Activated CD8-positive, alpha-beta T cell treated with anti-CD3 and anti-CD28 coated beads, Interleukin-2, amount 10 ng/mL, durations not matched to agents 7 days and 5 days (primary cell): ENCODE measurements at regions not wholly inside any gene's neighbourhood (a gene's known extent, or its start where the extent isn't known, plus 50 kb on each side); places are given as distances from the start of the nearest gene placed in this dataset.
"Not testable (repeated sequence)": the region's sequence is repeated elsewhere in the genome, so short reads cannot be mapped to it uniquely, and the experiment has no call there.

Experiments
- ATAC-seq: fragments of 150-1000 bp; cut with Tn5 transposase; one replicate; pipeline ENCODE4 v1.10.0; 2021; ENCODE audit warnings: moderate library complexity
- CTCF ChIA-PET: fragments of 350-600 bp; sonication (Branson Sonifier 250); formaldehyde crosslinking; loops from one replicate; lab custom pipeline; 2021; ENCODE audit warnings: antibody characterized with exemption; lab: Charles Lee
- POLR2A ChIA-PET: fragments of 350-600 bp; sonication (Branson Sonifier 250); formaldehyde crosslinking; loops from one replicate; lab custom pipeline; 2021; ENCODE audit warnings: antibody characterized with exemption; lab: Charles Lee
- DNase-seq: peaks from one replicate; pipeline ENCODE4 v3.0.0-alpha.2; 2020
- H3K27ac Mint-ChIP-seq: one replicate; pipeline ENCODE4 v1.8.0; 2021; ENCODE audit warnings: mild to moderate bottlenecking, mixed read lengths
- H3K27me3 Mint-ChIP-seq: one replicate; pipeline ENCODE4 v1.8.0; 2021; ENCODE audit warnings: low read depth, mixed read lengths
- H3K36me3 Mint-ChIP-seq: one replicate; pipeline ENCODE4 v1.8.0; 2021; ENCODE audit warnings: low read depth, mixed read lengths
- H3K4me1 Mint-ChIP-seq: one replicate; pipeline ENCODE4 v1.8.0; 2021; ENCODE audit warnings: low read depth, mixed read lengths
- H3K4me3 Mint-ChIP-seq: one replicate; pipeline ENCODE4 v1.8.0; 2021; ENCODE audit warnings: mild to moderate bottlenecking, mixed read lengths
- H3K9me3 Mint-ChIP-seq: one replicate; pipeline ENCODE4 v1.8.0; 2022; ENCODE audit warnings: mixed read lengths; ENCODE audit not compliant: insufficient read depth

GRCh38 chr20:51945177-51945576 is 142.9 kb upstream of the SALL4 start:
- Mint-ChIP-seq H3K4me3 (no peak overlapping the region), H3K9me3 (no peaks in the 10 kb centered on the region), H3K36me3 (no peaks in the 10 kb centered on the region), H3K4me1 (no peaks in the 10 kb centered on the region), H3K27ac (no peak overlapping the region), H3K27me3 (no peaks in the 10 kb centered on the region)
- CTCF ChIA-PET, result no interaction called here
- DNase-seq (no peak), ATAC-seq (no peak)
- POLR2A ChIA-PET, result no interaction called here

- ATAC-seq, result no peak
- CTCF ChIA-PET, result no interaction called here
- no peak overlapping the region for H3K4me3 Mint-ChIP-seq
- H3K36me3 Mint-ChIP-seq, result no peaks in the 10 kb centered on the region
- H3K4me1 Mint-ChIP-seq, result no peaks in the 10 kb centered on the region
- H3K27me3 Mint-ChIP-seq, result no peaks in the 10 kb centered on the region
- no peak for DNase-seq
- no peak overlapping the region for H3K27ac Mint-ChIP-seq
- H3K9me3 Mint-ChIP-seq, result no peaks in the 10 kb centered on the region
- POLR2A ChIA-PET, result no interaction called here
Observed at GRCh38 chr20:51943761-51944160, 141.4 kb upstream of the SALL4 start.

GRCh38 chr20:51943326-51943725 is 141.0 kb upstream of the SALL4 start:
- CTCF ChIA-PET, H3K4me1 Mint-ChIP-seq, H3K9me3 Mint-ChIP-seq, H3K27ac Mint-ChIP-seq, H3K36me3 Mint-ChIP-seq, DNase-seq, H3K4me3 Mint-ChIP-seq, ATAC-seq, POLR2A ChIA-PET, H3K27me3 Mint-ChIP-seq: not testable (repeated sequence)

- H3K36me3 Mint-ChIP-seq, result no peaks in the 10 kb centered on the region
- ChIA-PET POLR2A (no interaction called here), CTCF (interaction anchor here (0.6 kb wide), 1 partner anchor 370 kb away, joined by 3 read pairs; no protein-coding TSS in a partner anchor)
- H3K27me3 Mint-ChIP-seq, result no peaks in the 10 kb centered on the region
- H3K27ac Mint-ChIP-seq, result no peak overlapping the region
- H3K4me3 Mint-ChIP-seq, result no peak overlapping the region
- no peaks in the 10 kb centered on the region for H3K9me3 Mint-ChIP-seq
- no peaks in the 10 kb centered on the region for H3K4me1 Mint-ChIP-seq
- no peak for DNase-seq
- no peak for ATAC-seq
Observed at GRCh38 chr20:51941503-51941902, 139.2 kb upstream of the SALL4 start.

GRCh38 chr20:51939259-51939585 is 136.9 kb upstream of the SALL4 start:
- ChIA-PET CTCF (no interaction called here), POLR2A (interaction anchor here (0.5 kb wide), 1 partner anchor 664 kb away, joined by 3 read pairs; no protein-coding TSS in a partner anchor)
- no peak for ATAC-seq
- Mint-ChIP-seq H3K36me3 (no peaks in the 10 kb centered on the region), H3K4me3 (no peak overlapping the region), H3K4me1 (no peaks in the 10 kb centered on the region), H3K27me3 (no peaks in the 10 kb centered on the region), H3K9me3 (no peaks in the 10 kb centered on the region), H3K27ac (no peak overlapping the region)
- DNase-seq, result no peak

GRCh38 chr20:51938559-51939258 is 136.4 kb upstream of the SALL4 start:
- Mint-ChIP-seq H3K27me3 (no peaks in the 10 kb centered on the region), H3K4me1 (no peaks in the 10 kb centered on the region), H3K9me3 (no peaks in the 10 kb centered on the region), H3K36me3 (no peaks in the 10 kb centered on the region), H3K27ac (no peak overlapping the region), H3K4me3 (no peak overlapping the region)
- DNase-seq (no peak), ATAC-seq (no peak)
- ChIA-PET CTCF (no interaction called here), POLR2A (interaction anchor here (0.5 kb wide), 1 partner anchor 663 kb away, joined by 3 read pairs; no protein-coding TSS in a partner anchor)

GRCh38 chr20:51937779-51938178 is 135.5 kb upstream of the SALL4 start:
- Mint-ChIP-seq H3K27ac (no peak overlapping the region), H3K4me3 (no peak overlapping the region), H3K9me3 (no peaks in the 10 kb centered on the region), H3K4me1 (no peaks in the 10 kb centered on the region), H3K36me3 (no peaks in the 10 kb centered on the region), H3K27me3 (no peaks in the 10 kb centered on the region)
- ATAC-seq, result no peak
- DNase-seq, result no peak
- ChIA-PET POLR2A (no interaction called here), CTCF (interaction anchor here (0.6 kb wide), 1 partner anchor 196 kb away, joined by 3 read pairs; no protein-coding TSS in a partner anchor)

- Mint-ChIP-seq H3K27ac (no peak overlapping the region), H3K4me1 (no peaks in the 10 kb centered on the region), H3K4me3 (no peak overlapping the region), H3K27me3 (no peaks in the 10 kb centered on the region), H3K36me3 (no peaks in the 10 kb centered on the region), H3K9me3 (no peaks in the 10 kb centered on the region)
- ATAC-seq, result no peak
- POLR2A ChIA-PET, result no interaction called here
- DNase-seq, result no peak
- CTCF ChIA-PET, result no interaction called here
Observed at GRCh38 chr20:51936377-51936776, 134.1 kb upstream of the SALL4 start.

- H3K9me3 Mint-ChIP-seq, result no peaks in the 10 kb centered on the region
- no peak for ATAC-seq
- H3K36me3 Mint-ChIP-seq, result no peaks in the 10 kb centered on the region
- H3K4me3 Mint-ChIP-seq, result no peak overlapping the region
- no peak for DNase-seq
- no peak overlapping the region for H3K27ac Mint-ChIP-seq
- ChIA-PET CTCF (no interaction called here), POLR2A (no interaction called here)
- no peaks in the 10 kb centered on the region for H3K4me1 Mint-ChIP-seq
- H3K27me3 Mint-ChIP-seq, result no peaks in the 10 kb centered on the region
Observed at GRCh38 chr20:51935003-51935358, 132.7 kb upstream of the SALL4 start.

GRCh38 chr20:51934301-51935002 is 132.1 kb upstream of the SALL4 start:
- Mint-ChIP-seq H3K4me3 (no peak overlapping the region), H3K4me1 (no peaks in the 10 kb centered on the region), H3K27me3 (no peaks in the 10 kb centered on the region), H3K36me3 (no peaks in the 10 kb centered on the region), H3K9me3 (no peaks in the 10 kb centered on the region), H3K27ac (no peak overlapping the region)
- ChIA-PET CTCF (no interaction called here), POLR2A (no interaction called here)
- no peak for DNase-seq
- ATAC-seq, result no peak

GRCh38 chr20:51931371-51931781 is 129.1 kb upstream of the SALL4 start:
- no peak for ATAC-seq
- Mint-ChIP-seq H3K9me3 (no peaks in the 10 kb centered on the region), H3K4me1 (no peaks in the 10 kb centered on the region), H3K27ac (no peak overlapping the region), H3K4me3 (no peak overlapping the region), H3K36me3 (no peaks in the 10 kb centered on the region), H3K27me3 (no peaks in the 10 kb centered on the region)
- POLR2A ChIA-PET, result no interaction called here
- CTCF ChIA-PET, result no interaction called here
- DNase-seq, result no peak

GRCh38 chr20:51930775-51931174 is 128.5 kb upstream of the SALL4 start:
- DNase-seq (no peak), ATAC-seq (no peak)
- H3K9me3 Mint-ChIP-seq, result no peaks in the 10 kb centered on the region
- ChIA-PET CTCF (no interaction called here), POLR2A (no interaction called here)
- H3K27me3 Mint-ChIP-seq, result no peaks in the 10 kb centered on the region
- no peak overlapping the region for H3K27ac Mint-ChIP-seq
- no peaks in the 10 kb centered on the region for H3K36me3 Mint-ChIP-seq
- H3K4me1 Mint-ChIP-seq, result no peaks in the 10 kb centered on the region
- no peak overlapping the region for H3K4me3 Mint-ChIP-seq
